Esophagus squamous epithelium (tissue), 5 donors: ENCODE measurements at regions not wholly inside any gene's neighbourhood (a gene's known extent, or its start where the extent isn't known, plus 50 kb on each side); places are given as distances from the start of the nearest gene placed in this dataset.

Experiments used
- DNase-seq: peaks from one replicate; lab custom pipeline; 2025; lab: John Stamatoyannopoulos, UW
- H3K27ac ChIP-seq, 4 donors: fragments of 200-600 bp; sonication (generic); one replicate each; pipeline ENCODE4 v1.5.1; 2016 to 2019; ENCODE audit warnings: mild to moderate bottlenecking in 1 of 4
- H3K27me3 ChIP-seq, 4 donors: fragments of 200-600 bp; sonication (generic); 1 replicate in 3 of 4; 2 replicates in 1 of 4; pipeline versions ENCODE4 v1.5.1 to v1.6.0; 2017 to 2021; ENCODE audit warnings: antibody characterized with exemption in 1 of 4
- H3K36me3 ChIP-seq, 3 donors: fragments of 200-600 bp; sonication (generic); one replicate each; pipeline ENCODE4 v1.5.1; 2016 to 2019
- H3K4me1 ChIP-seq, 3 donors: fragments of 200-600 bp; sonication (generic); one replicate each; pipeline ENCODE4 v1.5.1; 2017 to 2019
- H3K4me3 ChIP-seq, 4 donors: fragments of 200-600 bp; sonication (generic); 1 replicate in 3 of 4; 2 replicates in 1 of 4; pipeline ENCODE4 v1.5.1; 2016 to 2019; ENCODE audit warnings: mild to moderate bottlenecking in 2 of 4, moderate library complexity in 1 of 4
- H3K9me3 ChIP-seq, 3 donors: fragments of 200-600 bp; sonication (generic); one replicate each; pipeline ENCODE4 v1.5.1; 2016 to 2019
- CTCF ChIP-seq, 6 experiments: fragments of 450-650 bp in 4 of 6; fragments of 200-600 bp in 2 of 6; sonication (generic) in 2 of 6; IDR thresholded peaks; one replicate each; pipeline ENCODE4 v1.5.1; 2016 to 2019; ENCODE audit warnings: antibody characterized with exemption in 6 of 6, mild to moderate bottlenecking in 4 of 6, moderate library complexity in 4 of 6
- POLR2A ChIP-seq, 4 donors: fragments of 450-650 bp; IDR thresholded peaks; one replicate each; pipeline ENCODE4 v1.6.1; 2017; ENCODE audit warnings: antibody characterized with exemption in 4 of 4, mild to moderate bottlenecking in 4 of 4, moderate library complexity in 3 of 4
- WGBS, 2 donors: methylation state at CpG; one replicate each; pipeline ENCODE4 v1.1.5; 2018; 5-methylcytosine and 5-hydroxymethylcytosine counted together
- intact Hi-C: fragments of 100-400 bp; cut with DNase I; formaldehyde crosslinking; loops from one replicate; pipeline ENCODE4 v1.15.0; 2022
- donor health status: DM: yes; HTN: yes; CAD: no.

DNA sequence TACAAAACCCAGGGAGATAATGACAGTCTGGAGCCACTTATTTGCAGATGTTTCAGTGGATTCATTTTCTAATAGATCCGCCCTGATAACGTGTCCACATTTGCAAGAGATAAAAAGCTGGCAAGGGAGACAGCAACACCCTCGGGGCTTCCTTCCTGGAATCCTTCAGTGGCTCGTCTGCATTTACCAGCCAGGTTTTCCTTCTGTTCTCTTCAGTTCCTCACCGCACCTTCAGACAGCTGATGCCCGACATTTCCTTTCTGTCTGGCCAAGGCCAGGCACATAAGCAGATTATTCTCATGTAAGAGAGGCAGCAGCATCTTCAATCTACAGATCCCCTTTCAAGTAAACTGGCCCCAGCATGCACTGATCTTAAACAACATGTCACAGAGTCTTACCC is 56.2 kb upstream of the SPATA12 start:
- peaks cover 46 to 60% (median 49%) of the 10 kb centered on the region in 3 donors for H3K4me1 ChIP-seq
- no peaks in the 10 kb centered on the region for H3K27me3 ChIP-seq
- no peaks in the 10 kb centered on the region for H3K9me3 ChIP-seq
- no peaks in the 10 kb centered on the region for H3K36me3 ChIP-seq
- H3K27ac ChIP-seq = peak overlapping the region; percentile 62 to 91 (median 82)
- DNase-seq = no peak
- H3K4me3 ChIP-seq = no peak overlapping the region
- 22 to 34% methylated on average over 6 of the region's 6 CpGs for WGBS, 2 donors
- TF ChIP-seq CTCF (IDR thresholded peaks at IDR 0.05) (no peak), POLR2A (IDR thresholded peaks at IDR 0.05) (no peak)
- intact Hi-C loops = no loop called here

DNA sequence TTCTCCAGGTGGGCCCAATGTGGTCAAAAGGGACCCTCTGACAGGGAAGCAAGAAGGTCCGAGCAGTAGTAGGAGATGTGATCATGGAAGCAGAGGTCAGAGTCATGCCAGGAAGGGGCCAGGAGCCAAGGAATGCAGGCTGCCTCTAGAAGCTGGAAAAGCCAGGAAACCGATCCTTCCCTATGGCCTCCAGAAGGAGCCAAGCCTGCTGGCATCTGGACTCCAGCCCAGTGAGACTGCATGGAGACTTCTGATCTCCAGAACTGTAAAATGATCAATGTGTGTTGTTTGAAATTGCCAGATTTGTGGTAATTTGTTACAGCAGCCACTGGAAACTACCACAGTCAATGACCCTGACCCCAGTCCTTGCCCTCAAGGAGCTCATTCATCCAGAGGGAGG is 56.8 kb upstream of the SPATA12 start:
- H3K27me3 ChIP-seq = no peaks in the 10 kb centered on the region
- no peaks in the 10 kb centered on the region for H3K9me3 ChIP-seq
- H3K36me3 ChIP-seq = no peaks in the 10 kb centered on the region
- peak overlapping the region; percentile 62 to 91 (median 82) for H3K27ac ChIP-seq
- no peak for DNase-seq
- 33 to 35% methylated on average over 2 of the region's 2 CpGs for WGBS, 2 donors
- intact Hi-C loops = no loop called here
- peaks cover 40 to 59% (median 47%) of the 10 kb centered on the region in 3 donors for H3K4me1 ChIP-seq
- no peak for TF ChIP-seq CTCF (IDR thresholded peaks at IDR 0.05)
- TF ChIP-seq POLR2A (IDR thresholded peaks at IDR 0.05) = no peak
- H3K4me3 ChIP-seq = no peak overlapping the region

DNA sequence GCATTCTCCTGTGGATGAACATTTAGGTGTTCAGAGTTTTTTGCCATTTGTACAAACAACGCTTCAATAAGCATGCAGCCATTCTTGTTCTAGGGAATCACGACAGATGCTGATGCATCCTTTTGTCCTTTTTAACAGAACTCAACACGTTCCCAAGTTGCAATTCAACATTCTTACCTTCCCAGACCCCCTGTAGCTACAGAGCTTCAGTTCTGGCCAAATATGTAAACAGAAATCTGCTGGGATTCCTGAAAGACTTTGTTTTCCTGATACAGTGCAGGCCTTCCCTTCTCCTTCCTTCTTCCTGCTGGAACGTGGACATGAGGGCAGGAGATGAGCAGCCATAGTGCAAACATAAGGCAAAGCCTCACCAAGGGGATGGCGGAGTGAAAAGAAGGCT is 59.1 kb upstream of the SPATA12 start:
- H3K4me3 ChIP-seq = no peak overlapping the region
- no peaks in the 10 kb centered on the region for H3K9me3 ChIP-seq
- H3K4me1 ChIP-seq = peaks cover 21 to 54% (median 35%) of the 10 kb centered on the region in 3 donors
- intact Hi-C loops = no loop called here
- no peak overlapping the region for H3K27ac ChIP-seq
- H3K27me3 ChIP-seq = no peaks in the 10 kb centered on the region
- no peaks in the 10 kb centered on the region for H3K36me3 ChIP-seq
- no peak for DNase-seq
- no peak for TF ChIP-seq POLR2A (IDR thresholded peaks at IDR 0.05)
- no peak for TF ChIP-seq CTCF (IDR thresholded peaks at IDR 0.05)
- 84 to 86% methylated on average over 4 of the region's 5 CpGs for WGBS, 2 donors

DNA sequence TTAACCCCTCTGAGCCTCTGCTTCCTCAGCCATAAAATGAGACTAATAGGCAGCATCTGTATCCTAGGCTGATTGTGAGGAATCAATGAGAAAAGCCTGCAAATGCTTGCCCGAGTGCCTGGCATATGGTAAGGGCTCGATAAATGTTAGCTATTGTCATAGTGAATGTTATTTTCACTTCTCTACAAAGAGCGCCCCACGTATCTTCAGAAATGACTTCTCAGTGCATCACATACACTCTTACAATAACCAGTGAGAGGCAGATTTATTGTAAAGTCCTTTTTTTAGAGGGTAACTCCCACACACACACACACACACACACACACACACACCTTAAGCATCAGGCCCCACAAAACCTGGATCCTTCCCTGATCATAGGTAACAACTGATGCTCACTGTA is 60.5 kb upstream of the SPATA12 start:
- no peaks in the 10 kb centered on the region for H3K9me3 ChIP-seq
- H3K27me3 ChIP-seq = no peaks in the 10 kb centered on the region
- no peak for DNase-seq
- H3K36me3 ChIP-seq = no peaks in the 10 kb centered on the region
- WGBS, 2 donors = 80 to 94% methylated on average over 4 of the region's 4 CpGs
- H3K4me1 ChIP-seq = peaks cover 12 to 49% (median 25%) of the 10 kb centered on the region in 3 donors
- intact Hi-C loops = no loop called here
- no peak overlapping the region for H3K27ac ChIP-seq
- no peak overlapping the region for H3K4me3 ChIP-seq
- no peak for TF ChIP-seq POLR2A (IDR thresholded peaks at IDR 0.05)
- TF ChIP-seq CTCF (IDR thresholded peaks at IDR 0.05) = no peak

DNA sequence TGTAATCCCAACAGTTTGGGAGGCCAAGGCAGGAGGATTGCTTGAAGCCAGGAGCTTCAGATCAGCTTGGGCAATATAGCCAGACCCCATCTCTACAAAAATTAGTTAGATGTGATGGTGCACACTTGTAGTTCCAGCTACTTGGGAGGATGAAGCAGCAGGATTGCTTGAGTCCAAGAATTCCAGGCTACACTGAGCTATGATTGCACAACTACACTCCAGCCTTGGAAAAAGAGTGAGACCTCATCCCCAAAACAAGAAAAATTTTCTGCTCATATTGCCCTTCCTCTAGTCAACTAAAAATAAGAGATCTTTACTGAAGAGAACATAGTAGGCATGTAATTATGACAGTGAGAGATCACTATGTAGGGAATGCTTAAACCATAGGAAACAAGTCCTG is 60.9 kb upstream of the SPATA12 start:
- Histone ChIP-seq H3K4me3 (no peak overlapping the region), H3K27ac (no peak overlapping the region), H3K4me1 (peaks cover 11 to 45% (median 22%) of the 10 kb centered on the region in 3 donors), H3K27me3 (no peaks in the 10 kb centered on the region), H3K36me3 (no peaks in the 10 kb centered on the region), H3K9me3 (no peaks in the 10 kb centered on the region)
- no peak for TF ChIP-seq CTCF (IDR thresholded peaks at IDR 0.05)
- intact Hi-C loops = loop anchor here (5.0 to 10.0 kb wide), 2 partner anchors 98 to 155 kb away; no protein-coding TSS in a partner anchor
- DNase-seq = no peak
